Esophagus squamous epithelium (tissue), 4 donors: ENCODE measurements at regions not wholly inside any gene's neighbourhood (a gene's known extent, or its start where the extent isn't known, plus 50 kb on each side); places are given as distances from the start of the nearest gene placed in this dataset.

ENCODE experiments used
- POLR2A ChIP-seq, 4 donors: fragments of 450-650 bp; IDR thresholded peaks; one replicate each; pipeline ENCODE4 v1.6.1; 2017; ENCODE audit warnings: antibody characterized with exemption in 4 of 4, mild to moderate bottlenecking in 4 of 4, moderate library complexity in 3 of 4
- TF ChIP-seq, protein P1 (sequence below), 6 experiments: fragments of 450-650 bp in 4 of 6; fragments of 200-600 bp in 2 of 6; sonication (generic) in 2 of 6; IDR thresholded peaks; one replicate each; pipeline ENCODE4 v1.5.1; 2016 to 2019; ENCODE audit warnings: antibody characterized with exemption in 6 of 6, mild to moderate bottlenecking in 4 of 6, moderate library complexity in 4 of 6

DNA sequence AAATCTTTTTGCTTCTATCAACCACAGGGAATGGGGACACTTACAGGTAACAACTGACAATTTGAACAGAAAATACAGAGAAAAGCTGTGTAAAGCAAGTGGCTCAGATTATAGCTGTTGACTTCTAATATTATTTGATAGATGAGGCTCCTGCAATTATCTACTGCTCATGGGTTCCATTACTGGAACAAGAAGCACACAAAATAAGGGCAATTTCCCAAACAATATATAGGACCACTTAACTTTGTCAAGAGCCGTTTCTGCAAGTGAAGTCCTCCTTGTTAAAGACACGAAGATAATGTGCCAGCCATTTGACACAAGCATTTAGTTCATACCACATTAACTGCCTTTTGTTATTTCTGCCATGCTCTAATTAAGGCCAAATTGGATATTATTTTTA lies 315.5 kb upstream of the ARID1B start:
- TF ChIP-seq, protein P1, sequence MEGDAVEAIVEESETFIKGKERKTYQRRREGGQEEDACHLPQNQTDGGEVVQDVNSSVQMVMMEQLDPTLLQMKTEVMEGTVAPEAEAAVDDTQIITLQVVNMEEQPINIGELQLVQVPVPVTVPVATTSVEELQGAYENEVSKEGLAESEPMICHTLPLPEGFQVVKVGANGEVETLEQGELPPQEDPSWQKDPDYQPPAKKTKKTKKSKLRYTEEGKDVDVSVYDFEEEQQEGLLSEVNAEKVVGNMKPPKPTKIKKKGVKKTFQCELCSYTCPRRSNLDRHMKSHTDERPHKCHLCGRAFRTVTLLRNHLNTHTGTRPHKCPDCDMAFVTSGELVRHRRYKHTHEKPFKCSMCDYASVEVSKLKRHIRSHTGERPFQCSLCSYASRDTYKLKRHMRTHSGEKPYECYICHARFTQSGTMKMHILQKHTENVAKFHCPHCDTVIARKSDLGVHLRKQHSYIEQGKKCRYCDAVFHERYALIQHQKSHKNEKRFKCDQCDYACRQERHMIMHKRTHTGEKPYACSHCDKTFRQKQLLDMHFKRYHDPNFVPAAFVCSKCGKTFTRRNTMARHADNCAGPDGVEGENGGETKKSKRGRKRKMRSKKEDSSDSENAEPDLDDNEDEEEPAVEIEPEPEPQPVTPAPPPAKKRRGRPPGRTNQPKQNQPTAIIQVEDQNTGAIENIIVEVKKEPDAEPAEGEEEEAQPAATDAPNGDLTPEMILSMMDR (IDR thresholded peaks at IDR 0.05): no peak
- no peak for TF ChIP-seq POLR2A (IDR thresholded peaks at IDR 0.05)
